ENCODE measurements at regions not wholly inside any gene's neighbourhood (a gene's known extent, or its start where the extent isn't known, plus 50 kb on each side); places are given as distances from the start of the nearest gene placed in this dataset.

DNA sequence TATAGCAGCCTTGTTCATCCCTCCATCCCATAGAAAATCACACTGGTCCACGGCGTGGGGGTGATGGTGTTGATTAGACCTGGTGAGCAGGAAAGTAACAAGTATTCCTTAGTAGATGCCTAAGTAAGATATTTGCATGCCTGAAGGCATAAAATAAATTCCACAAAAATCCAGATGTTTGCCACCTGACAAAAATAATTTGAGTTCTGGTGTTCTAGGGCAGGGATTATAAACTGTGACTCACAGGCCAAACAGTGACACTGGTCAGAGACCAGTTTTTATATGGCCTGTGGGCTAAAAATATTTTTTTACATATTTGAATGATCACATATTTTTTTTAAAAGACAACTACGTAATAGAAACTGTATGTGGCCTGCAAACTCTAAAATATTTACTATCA, 310.7 kb downstream of the RFC3 start:
- no peak for DNase-seq

DNA sequence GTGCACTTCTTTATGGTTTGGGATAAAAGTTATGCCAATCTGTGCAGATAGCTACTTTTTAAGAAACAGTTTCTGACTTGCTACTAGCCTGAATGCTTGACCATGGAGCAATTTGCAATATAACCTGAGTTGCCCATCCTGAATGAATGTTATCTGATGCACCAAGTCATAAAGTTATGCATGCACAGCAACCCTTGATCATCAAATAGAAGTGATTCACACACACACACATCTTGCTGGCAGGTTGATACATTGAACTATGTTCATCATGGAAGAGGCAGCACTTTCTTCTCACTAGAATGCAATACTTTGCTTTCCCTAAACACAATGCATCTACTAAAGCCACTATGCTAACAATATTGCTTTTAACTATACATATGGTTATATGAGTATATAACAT, 311.5 kb downstream of the RFC3 start:
- no peak for DNase-seq

- DNase-seq, result no peak
These were observed 319.3 kb downstream of the RFC3 start for GRCh38 chr13:34137200-34137599.

- DNase-seq, result no peak
These were observed 321.8 kb downstream of the RFC3 start for GRCh38 chr13:34139660-34140227.

DNA sequence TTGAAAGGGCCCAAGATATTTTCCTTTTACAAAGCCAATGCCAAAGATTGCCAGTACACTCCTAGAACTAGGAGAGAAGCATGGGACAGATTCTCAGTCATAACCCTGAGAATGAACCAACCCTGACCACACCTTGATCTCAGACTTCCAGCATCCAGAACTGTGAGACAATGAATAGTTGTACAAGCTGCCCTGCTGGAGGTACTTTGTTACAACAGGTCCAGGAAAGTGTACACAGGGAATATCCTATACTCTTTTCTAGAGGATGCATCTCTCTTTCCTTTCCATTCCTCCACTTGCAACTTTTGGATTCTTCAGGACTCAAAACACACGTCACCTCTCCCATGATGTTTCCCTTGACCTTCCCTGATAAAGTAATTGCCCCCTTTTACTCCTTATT, 325.7 kb downstream of the RFC3 start:
- no peak for DNase-seq

- DNase-seq, result no peak
These were observed 326.2 kb downstream of the RFC3 start for GRCh38 chr13:34144142-34144541.

DNA sequence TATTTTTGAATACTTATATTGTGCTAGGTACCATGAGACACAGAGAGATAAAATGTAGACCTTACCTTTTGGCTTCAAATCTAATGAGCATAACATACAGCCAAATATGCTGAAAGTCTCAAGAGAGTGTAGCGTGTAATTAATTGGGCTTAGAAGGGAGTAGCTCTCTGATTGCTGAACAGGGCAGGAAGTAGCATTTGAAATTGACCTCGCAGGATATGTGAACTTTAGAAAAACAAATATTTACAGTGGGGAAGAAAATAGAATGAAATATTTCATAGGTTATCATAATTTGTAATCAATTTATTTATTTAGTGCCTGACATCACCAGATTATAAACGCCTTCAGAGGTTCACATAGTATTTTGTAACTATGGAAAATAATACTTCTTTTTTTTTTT, 327.1 kb downstream of the RFC3 start:
- peak; percentile 2 for DNase-seq

DNA sequence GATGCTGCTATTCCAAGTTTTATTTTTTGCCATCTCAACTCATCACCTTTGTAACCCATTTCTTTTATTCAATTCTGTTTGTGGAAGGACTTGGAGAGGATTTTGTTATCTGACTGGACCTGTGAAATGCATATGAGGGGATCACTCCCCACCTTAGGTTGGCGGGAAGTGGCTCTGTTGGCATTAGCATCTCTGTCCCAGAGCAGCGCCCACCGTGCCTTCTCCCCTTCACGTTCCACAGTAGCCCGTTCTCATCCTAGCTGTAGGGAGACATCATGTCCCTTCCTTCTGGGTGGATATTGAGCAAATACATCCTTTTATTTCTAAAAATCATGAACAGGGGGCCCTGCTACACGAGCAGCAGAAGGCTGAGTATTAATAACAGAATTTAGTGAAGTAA, 330.4 kb downstream of the RFC3 start:
- DNase-seq, result no peak

DNA sequence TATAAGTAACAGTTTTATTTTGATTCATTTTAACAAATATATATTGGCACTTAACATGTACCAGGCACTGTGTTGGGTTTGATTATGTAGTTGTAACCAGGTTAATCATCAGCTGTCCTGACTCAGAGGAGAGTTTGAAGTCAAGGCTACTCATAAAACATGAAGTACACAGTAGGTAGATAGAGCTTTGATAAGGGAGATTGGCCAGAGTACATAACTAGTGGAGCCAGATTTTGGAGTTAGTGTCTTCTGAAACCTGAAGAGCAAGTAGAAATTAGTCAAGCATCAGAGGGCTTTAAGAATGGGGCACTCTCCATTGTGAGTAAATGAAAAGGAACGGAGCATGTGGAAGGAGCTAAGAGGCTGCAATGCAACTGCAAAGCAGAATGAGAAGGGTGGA, 333.9 kb downstream of the RFC3 start:
- DNase-seq, result no peak

DNA sequence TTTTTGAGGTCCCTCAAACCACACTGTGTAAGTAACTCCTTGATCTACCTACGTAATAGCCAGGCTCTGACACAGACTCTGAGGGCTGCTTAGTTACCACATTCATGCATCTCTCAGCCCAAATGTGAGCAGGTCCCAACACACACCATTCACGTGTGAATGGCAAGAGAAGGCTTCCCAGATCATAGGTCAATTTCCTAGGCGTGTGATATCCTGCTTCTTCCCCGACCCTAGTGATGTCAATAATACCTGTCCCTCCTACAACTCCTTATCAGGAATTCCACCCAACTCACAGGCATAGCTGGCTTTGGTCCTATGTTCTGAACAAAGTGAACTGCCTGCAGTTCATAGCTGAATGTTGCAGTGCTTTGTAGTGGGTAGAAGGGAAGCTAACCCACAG, 334.5 kb downstream of the RFC3 start:
- DNase-seq, result no peak

- DNase-seq, result no peak
These were observed 335.0 kb downstream of the RFC3 start for GRCh38 chr13:34152996-34153395.

DNA sequence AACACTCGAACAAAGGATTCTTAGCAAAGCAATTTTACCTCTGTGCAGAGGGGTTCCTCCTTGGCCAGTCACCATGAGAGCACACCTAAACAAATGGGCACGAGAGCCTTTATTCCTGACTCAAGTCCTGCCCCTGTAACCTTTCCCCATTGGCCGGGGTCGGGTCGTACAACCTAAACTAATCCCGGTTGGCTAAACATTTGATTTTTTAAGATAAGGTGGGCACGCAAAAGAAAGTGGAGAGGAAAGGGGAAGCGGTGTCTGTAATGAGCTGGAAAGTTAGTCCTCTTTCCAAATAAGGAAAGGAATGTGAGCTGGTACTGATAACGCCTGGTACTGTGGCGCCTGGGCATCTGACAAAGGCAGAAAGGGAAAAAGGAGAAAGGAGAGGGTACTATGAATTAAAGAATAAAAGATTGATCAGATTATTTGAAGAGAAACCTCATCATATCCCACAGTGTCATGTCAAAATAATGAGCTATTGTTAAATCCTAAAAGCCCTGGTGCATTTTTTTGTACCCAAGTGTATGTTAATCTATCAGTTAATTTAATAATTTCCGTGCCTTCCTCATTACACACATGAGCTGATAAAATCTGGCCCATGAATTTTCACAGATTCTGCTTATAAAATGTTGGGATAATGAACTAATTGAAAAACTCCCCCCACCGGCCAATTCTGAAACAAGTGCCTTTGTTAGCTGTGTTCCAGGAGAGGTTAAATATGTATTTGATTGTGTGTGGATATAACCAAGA, 335.7 kb downstream of the RFC3 start:
- DNase-seq, result no peak

DNA sequence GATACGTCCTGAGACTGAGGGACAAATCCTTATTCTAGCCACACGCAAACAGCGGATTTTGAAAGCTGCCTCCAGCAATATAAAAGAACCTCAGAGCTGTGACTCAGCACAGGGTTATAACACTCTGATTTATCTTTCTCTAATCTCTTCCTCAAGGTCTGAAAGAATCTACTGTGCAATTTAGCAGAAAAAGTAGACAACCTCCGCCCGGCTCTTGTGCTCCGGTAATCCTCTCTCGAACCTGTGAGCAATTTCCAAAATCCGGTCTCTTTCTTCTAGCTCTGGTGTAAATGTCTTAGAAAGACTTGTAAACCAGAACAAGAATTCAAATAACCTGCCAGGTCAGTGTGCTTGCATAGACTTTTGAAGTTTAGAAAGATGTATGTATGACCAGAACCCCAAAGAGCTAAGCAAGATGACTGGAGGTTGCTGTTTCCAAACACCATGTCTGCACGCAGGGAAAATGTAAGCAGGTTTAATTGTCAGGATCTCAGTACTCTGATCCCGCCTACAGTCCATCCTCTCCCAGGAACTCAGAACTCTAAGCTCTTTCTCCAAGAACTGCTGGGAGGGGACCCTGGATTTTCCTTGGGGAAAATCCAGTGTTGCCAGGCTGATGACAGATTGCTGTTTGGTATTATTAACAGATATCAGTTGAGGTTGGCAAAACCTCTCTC, 338.1 kb downstream of the RFC3 start:
- peak; percentile 66 for DNase-seq

- peak; percentile 94 for DNase-seq
These were observed 339.0 kb downstream of the RFC3 start for GRCh38 chr13:34156841-34157365.

DNA sequence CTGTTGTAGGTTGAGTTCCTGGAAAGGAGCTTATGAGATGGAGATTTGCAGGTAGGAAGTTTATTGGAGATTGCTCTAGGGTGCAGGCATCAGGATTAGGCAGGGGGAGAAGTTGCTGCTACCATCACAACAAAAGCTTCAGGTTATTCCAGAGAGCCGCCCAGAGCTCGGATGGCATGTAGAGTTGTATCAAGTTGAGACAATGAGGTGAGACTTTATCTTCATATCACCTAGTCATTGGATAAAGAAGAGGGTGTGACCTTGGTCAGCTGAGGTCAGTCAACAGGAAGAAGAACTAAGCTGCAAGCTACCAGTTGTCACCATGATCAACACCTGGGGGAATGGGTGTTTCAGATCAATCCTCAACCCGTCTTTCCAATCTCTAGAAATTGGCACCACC, 342.0 kb downstream of the RFC3 start:
- no peak for DNase-seq

DNA sequence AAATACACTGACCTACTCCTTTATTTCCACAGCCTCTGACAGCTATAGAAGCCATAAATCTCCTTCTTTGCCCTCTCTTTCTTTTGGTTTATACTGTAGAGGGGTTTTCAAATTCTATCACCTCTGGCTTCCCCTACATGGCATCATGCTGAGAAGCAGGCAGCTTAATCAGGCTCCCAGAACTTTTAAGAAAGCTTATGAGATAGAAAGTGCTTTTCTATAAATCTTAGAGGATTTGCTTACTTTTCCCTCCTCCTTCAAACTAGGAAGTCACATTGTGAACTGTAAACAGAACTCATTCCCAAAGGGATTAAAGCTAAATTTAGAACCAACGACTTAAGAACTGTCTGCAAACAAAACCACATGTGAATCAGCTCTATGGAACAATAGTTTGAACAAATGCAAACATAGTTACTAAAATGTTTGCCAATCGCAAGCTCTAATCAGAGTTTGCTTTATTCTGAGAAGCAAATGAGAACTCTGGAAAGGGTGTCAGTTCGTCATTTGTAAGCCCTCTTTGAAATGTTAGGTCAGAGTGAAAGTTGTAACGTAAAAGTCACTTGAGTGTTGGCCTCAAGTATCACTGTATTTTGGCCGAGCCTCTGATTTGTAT, 344.1 kb downstream of the RFC3 start:
- DNase-seq, result peak; percentile 76

DNA sequence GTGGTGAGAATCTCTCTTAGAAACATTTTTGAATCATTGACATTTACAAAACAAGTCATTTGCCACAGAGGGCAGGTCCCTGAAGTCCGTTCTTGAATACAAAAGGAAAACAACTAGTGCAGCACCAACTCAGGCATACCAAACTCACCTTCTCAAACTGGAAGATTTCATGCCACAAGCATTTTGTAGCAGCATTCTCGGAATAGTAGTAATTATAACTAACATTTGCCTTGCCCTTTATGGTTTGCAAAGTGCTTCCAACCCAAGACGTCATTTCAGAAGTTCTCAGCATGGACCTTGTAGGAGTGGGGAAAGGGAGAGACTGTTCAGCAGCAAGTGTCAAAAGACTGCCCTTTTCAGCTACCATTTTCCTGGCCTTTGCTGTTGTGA, 344.6 kb downstream of the RFC3 start:
- DNase-seq, result no peak

- DNase-seq, result no peak
These were observed 346.6 kb downstream of the RFC3 start for GRCh38 chr13:34164582-34164981.

- no peak for DNase-seq
These were observed 347.2 kb downstream of the RFC3 start for GRCh38 chr13:34165158-34165557.

- no peak for DNase-seq
These were observed 348.5 kb downstream of the RFC3 start for GRCh38 chr13:34166406-34166805.

- DNase-seq, result peak; percentile 81
These were observed 349.4 kb downstream of the RFC3 start for GRCh38 chr13:34167347-34167746.

DNA sequence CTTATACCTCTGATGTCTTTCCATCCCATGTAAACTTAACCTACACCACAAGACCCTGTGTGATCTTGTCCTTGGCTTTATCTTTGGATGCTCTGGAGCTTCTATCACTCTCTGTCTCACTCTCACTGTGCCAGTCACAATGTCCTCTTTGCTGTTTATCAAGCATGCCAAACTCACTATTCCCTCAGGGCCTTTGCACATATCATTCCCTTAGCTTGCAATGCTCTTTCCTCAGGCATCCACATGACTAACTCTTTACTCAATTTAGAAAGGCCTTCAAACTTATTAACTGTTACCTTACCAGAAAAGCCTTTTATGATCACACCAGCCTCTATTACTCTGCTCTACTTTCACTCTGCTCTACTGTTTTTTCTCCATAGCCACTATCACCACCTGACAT, 354.1 kb downstream of the RFC3 start:
- DNase-seq, result no peak

- DNase-seq, result no peak
These were observed 356.8 kb downstream of the RFC3 start for GRCh38 chr13:34174671-34175145.

- no peak for DNase-seq
These were observed 357.6 kb downstream of the RFC3 start for GRCh38 chr13:34175551-34175950.

All from NCI-H146 (cell line).